ENCODE measurements at regions not wholly inside any gene's neighbourhood (a gene's known extent, or its start where the extent isn't known, plus 50 kb on each side); places are given as distances from the start of the nearest gene placed in this dataset.
"Not testable (repeated sequence)": the region's sequence is repeated elsewhere in the genome, so short reads cannot be mapped to it uniquely, and the experiment has no call there.

DNA sequence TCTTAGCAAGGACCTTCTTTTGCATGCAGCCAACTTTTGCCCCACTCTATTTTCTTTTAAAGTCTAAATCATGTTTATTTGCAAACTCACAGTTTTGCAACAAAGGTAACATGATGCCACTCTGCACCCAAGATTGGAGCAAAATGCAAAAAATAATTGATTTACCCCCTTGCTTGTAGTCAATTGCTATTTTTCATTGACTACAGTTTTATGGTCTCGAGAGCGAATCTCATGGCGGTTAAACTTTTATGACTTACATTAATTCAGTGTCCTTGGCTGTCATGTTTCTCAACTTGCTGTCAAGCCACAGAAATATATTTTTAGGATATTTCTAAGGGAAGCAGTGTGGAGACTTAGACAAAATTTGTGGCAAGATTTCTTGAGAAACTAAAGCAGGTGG, 110.0 kb upstream of the JCAD start:
- DNase-seq: no peak

DNA sequence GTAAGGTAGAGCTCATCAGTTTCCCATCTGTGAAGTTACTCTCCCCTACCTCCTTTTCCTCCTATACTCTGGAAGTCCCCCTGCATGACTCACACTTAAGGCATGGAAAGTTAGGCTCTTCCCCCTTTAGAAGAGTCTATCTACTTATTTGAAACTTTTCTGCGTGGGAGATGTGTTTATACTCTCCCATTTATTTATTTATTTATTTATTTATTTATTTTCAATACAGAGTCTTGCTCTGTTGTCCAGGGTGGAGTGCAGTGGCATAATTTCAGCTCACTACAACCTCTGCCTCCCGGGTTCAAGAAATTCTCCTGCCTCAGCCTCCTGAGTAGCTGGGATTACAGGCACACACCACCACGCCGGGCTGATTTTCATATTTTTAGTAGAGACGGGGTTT, 107.5 kb upstream of the JCAD start:
- DNase-seq: no peak

DNA sequence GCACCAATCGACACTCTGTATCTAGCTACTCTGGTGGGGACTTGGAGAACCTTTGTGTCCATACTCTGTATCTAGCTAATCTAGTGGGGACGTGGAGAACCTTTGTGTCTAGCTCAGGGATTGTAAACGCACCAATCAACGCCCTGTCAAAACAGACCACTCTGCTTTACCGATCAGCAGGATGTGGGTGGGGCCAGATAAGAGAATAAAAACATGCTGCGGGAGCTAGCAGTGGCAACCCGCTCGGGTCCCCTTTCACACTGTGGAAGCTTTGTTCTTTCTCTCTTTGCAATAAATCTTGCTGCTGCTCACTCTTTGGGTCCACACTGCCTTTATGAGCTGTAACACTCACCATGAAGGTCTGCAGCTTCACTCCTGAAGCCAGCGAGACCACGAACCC, 104.0 kb upstream of the JCAD start:
- not testable (repeated sequence) for DNase-seq

DNA sequence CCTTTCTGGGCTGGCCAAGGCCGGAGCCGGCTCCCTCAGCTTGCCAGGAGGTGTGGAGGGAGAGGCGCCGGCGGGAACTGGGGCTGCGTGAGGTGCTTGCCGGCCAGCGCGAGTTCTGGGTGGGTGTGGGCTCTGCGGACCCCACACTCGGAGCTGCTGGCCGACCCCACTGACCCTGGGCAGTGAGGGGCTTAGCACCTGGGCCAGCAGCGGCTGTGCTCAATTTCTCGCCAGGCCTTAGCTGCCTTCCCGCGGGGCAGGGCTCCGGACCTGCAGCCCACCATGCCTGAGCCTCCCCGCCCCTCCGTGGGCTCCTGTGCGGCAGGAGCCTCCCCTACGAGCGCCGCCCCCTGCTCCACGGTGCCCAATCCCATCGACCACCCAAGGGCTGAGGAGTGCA, 103.4 kb upstream of the JCAD start:
- not testable (repeated sequence) for DNase-seq

DNA sequence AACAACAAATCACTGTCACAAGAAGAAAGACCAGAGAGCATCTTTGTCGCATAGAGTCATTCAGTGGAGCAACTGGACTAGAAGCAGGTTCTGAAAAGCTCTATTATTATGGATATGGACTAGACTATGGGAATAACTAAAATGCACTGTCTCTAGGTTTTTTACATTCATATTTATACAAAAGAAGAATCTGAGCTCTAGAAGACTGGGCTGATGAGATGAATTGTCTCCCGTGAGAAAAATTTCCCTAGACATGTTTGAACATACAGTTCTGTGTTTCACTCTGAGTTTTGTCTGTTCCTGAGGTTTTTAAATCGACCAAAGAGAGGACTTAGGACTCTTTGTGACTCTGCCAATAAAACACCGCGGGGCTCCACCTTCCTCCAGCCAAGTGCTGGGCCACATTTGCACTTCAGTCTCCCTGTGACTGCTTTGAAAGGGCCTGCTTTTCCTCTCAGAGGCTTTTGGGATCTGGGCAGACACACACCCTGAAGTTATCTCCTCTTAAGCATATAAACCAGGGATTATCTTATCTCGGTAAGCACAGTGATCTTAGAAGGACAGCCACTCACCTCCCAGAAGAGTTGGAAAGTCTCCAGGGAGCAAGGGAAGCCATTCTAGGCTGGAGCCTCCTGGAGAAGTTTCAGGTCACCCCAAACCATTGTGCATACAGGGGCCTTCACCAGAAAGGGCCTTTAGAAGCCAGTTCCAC, 101.0 kb upstream of the JCAD start:
- no peak for DNase-seq

DNA sequence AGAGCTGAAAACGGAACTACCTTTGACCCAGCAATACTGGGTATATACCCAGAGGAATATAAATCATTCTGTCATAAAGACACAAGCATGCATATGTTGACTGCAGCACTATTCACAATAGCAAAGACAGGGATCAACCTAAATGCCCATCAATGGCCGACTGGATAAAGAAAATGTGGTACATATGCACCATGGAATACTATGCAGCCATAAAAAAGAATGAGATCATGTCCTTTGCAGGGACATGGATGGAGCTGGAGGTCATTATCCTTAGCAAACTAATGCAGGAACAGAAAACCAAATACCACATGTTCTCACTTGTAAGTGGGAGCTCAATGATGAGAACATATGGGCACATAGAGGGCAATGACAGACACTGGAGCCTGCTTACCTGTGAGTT, 100.2 kb upstream of the JCAD start:
- DNase-seq: not testable (repeated sequence)

DNA sequence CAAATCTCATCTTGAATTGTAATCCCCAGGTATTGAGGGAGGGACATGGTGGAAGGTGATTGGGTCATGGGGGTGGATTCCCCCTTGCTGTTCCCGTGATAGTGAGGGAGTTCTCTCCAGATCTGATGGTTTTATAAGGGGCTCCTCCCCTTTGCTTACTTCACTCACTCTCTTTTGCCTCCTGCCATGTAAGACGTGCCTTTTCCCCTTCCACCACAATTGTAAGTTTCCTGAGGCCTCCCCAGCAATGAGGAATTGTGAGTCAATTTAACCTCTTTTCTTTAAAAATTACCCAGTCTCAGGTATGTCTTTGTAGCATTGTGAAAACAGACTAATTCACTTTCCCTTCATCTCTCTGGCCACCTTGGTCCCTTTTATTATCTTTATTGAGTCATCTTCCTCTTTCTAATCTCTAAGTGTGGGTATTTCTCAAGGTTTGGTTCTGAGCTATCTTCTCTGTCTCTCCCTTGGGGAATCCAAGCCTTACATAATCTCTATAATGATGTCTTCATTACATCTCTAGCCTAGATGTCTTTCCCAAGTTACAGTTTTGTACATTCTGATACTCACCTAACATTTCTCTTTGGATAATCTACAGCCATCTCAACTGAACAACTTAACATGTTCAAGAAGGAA, 99.1 kb upstream of the JCAD start:
- no peak for DNase-seq

DNA sequence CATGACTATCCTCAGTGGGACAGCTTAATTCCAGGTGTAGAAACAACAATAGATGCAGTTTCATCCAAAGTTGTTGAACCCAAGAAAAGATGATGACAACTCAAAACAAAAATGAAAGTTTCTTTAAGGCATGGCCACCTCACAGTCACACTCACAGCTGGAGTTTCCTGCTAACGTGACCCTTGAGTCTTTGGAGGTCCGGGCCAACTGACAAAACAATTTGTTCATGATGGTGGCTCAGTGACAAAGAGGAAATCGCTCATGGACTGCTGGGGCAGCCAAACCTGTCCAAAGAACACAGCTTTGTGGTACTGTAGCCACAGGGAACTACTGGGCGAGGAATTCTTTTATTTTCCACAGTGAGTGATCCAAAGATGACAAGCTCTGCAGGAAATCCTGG, 96.0 kb upstream of the JCAD start:
- DNase-seq: no peak

DNA sequence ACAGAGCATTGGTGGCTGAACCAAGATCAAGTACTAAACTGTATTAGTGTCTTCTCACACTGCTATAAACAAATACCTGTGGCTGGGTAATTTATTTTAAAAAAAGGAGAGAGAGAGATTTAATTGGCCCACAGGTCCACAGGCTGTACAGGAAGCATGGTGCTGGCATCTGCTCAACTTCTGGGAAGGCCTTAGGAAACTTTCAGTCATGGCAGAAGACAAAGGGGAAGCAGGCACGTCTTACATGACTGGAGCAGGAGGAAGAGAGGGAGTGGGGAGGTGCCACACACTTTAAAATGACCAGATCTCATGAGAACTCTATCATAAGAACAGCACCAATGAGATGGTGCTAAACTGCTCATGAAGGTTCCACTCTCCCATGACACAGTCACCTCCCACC, 95.2 kb upstream of the JCAD start:
- DNase-seq: no peak

DNA sequence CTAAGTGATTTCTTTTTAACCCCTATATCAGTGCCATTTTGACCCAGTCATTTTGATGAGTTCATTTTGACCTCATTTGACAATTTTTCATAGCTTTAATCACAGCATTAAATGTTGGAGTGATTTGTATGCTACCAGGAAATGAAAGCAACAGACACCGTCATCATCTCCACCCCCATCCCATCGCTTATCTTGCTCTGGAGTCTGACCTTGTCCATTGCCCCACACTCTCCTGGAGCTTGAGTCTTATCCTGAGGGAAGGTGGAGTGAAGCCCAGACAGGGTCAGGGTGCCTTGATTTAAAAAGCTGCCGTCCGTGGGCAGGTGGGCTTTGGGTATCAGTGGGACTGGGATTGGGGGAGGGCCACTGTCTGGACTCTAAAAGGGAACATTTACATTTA, 94.7 kb upstream of the JCAD start:
- no peak for DNase-seq

DNA sequence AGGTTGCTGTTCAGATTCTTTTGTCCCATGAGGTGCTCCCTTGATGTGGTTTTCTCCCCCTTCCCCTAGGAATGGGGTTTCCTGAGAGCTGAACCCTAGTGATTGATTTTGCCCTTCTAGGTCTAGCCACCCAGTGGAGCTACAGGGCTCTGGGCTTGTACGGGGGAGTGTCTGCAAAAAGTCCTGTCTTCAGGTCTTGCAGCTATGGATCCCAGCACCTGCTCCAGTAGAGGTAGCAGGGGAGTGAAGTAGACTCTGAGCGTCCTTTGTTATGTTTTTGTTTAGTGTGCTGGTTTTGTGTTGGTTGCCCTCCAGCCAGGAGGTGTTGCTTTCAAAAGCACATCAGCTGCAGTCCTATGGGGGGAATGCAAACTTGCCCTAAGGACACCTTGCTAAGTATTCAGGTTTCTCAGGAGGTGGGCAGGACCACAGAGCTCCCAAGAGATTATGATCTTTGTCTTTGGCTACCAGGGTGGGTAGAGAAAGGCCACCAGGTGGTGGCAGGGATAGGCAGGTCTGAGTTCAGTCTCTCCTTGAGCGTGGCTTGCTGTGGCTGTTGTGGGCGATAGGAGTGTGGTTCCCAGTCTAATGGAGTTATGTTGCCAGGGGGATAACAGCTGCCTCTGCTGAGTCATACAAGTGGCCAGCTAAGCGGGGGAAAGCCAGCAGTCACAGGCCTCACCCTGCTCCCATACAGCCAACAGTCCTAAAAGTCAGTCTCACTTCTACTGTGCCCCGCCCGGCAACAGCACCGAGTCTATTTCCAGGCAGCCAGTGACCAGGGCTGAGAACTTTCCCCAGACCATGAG, 92.4 kb upstream of the JCAD start:
- DNase-seq: no peak

DNA sequence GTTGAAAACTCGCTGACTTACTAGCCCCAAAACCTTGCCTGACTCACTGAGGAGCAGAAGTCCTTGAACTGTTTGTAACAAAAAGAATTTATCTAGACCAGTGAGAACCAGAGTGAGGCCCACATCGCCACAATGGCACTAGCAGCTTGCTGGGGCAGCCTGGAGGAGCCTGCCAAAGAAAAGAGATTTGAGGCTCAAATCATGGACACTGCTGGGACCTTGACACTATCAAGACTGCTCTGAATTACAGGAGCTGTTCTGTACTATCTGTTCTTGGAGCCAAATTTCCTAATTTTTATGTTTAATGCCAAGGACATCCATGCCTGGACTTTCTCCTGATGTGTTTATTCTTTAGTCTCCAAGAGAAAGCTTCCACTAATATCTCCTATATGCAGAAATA, 82.0 kb upstream of the JCAD start:
- DNase-seq: no peak

DNA sequence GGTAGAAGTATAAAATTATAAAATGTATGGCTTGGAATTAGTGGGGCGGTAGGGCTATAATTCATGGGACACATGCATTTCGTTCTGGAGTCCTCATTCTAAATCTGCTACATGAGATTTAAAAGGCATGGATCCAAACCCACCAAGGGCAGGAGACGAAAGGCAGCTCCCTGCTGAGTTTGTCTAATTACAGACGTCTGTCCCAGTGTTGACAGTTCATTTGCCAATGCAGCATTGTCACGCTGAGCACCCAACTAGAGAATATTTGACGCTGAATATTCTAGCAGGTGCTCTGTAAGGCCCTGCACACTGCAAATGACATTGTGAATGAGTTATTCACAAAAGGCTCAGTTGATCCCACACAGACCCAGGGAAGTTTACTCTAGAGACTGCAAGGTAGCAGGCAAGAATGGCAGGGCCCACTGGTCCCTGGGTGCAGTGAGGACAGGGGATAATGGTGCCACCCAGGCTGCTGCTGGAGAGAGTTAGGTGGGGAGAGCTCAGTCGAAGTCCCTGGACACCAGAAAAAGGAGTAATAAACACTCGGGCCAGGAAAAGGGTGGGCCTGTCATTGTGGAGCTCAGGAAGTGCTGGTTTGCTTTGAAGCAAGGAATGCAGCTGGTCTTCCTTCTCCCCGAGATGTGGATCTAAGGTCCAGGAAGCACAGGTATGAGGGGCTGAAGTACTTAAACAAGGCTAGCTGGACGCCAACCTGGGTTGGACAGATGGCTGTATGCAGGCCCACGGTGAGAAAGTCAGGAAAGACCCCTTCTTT, 75.0 kb upstream of the JCAD start:
- no peak for DNase-seq

DNA sequence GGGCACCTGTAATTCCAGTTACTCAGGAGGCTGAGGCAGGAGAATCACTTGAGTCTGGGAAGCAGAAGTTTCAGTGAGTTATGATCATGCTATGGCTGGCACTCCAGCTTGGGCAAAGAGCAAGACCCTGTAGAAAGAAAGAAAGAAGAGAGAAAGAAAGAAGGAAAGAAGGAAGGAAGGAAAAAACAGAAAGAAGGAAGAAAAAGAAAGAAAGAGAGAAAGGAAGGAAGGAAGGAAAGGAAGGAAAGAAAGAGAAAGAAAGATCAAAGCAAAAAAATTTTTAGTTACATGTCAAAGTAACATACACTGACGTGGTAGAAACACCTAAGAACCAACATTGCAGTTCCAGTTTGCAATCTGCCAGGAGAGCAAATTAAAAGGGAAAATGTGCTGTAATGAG, 73.8 kb upstream of the JCAD start:
- DNase-seq: no peak

DNA sequence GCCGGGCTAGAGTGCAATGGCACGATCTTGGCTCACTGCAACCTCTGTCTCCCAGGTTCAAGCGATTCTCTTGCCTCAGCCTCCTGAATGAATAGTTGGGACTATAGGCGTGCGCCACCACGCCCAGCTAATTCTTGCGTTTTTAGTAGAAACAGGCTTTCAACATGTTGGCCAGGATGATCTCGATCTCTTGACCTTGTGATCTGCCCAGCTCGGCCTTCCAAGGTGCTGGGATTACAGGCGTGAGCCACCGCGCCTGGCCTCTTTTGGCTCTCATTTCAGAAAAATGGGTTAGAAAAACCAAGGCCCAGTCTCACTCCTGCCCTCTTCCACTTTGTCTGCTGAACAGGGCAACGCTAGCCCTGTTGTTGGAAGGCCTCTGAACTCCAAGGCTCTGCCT, 72.0 kb upstream of the JCAD start:
- not testable (repeated sequence) for DNase-seq

DNA sequence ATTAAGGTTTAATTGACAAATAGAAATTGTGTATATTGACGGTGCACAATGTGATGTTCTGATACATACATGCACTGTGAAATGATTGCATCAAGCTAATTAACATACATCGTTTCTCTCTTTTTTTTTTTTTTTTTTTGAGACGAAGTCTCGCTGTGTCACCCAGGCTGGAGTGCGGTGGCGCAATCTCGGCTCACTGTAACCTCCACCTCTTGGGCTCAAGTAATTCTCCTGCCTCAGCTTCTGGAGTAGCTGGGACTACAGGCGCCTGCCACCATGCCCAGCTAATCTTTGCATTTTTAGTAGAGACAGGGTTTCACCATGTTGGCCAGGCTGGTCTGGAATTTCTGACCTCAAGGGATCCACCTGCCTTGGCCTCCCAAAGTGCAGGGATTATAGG, 69.9 kb upstream of the JCAD start:
- DNase-seq: not testable (repeated sequence)

DNA sequence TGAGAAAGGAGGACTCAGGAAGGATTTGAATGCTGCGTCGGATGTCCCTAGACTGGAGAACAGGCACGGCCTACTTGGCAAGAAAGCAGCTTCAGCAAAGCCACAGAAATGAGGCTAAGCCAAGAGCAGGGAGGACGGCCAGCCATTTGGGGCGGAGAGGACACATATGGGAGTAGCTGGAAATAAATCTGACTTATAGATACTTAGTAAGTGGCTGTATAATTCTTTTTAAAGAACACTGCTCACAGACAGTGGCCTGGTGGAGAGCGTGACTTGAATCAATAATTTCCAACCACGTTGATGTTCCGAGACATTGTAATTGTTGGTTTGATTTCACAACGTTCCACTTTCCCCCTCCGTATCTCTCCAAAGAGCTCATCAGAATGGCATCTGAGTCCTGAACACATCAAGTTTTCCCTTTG, 67.7 kb upstream of the JCAD start:
- DNase-seq: no peak

DNA sequence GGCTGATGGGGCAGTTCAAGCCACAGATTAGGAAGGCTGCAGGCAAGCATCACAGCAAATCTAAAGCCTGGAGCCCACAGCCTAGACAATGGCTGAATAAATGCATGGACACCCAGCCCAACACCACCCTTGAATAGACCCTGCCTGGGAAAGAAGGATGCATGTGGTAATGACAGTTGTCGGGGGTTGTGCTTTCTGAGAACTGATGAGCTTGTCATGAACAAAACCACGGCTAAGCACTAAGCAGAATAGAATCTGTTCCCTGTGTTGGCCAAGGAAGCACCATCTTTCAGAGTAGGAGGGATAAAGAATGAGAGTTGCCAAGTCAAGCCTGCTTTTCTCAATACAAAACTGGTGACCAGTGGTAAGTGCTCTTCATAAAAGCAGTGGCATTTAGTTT, 66.1 kb upstream of the JCAD start:
- no peak for DNase-seq

DNA sequence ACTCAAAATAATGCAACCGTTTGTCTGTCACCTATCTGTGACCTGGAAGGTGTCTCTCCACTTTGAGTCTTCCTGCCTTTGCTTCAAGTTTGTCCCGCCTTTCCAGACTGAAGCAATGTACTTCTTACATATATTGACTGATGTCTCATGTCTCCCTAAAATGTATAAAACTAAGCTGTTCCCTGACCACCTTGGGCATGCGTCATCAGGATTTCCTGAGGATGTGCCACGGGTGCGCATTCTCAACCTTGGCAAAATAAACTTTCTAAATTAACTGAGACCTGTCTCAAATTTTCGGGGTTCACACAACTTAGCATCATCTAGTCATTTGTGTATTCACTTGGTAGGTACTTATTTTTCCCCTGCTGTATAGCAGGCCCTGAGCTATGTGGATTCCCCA, 65.3 kb upstream of the JCAD start:
- DNase-seq: no peak

DNA sequence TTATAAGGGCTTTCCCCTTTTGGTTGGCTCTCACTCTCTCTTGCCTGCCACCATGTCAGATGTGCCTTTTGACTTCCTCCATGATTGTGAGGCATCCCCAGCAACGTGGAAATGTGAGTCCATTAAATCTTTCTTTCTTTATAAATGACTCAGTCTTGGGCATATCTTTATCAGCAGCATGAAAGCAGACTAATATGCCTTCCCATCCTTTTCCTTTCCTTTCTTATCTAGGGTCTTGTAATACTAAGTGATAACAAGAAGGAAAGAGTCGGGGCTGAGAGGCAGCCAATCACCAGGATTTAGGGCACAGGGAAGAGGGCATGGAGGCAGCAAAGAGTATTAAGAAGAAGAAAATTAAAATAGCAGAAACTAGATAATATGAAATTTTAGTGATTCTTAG, 62.0 kb upstream of the JCAD start:
- no peak for DNase-seq

DNA sequence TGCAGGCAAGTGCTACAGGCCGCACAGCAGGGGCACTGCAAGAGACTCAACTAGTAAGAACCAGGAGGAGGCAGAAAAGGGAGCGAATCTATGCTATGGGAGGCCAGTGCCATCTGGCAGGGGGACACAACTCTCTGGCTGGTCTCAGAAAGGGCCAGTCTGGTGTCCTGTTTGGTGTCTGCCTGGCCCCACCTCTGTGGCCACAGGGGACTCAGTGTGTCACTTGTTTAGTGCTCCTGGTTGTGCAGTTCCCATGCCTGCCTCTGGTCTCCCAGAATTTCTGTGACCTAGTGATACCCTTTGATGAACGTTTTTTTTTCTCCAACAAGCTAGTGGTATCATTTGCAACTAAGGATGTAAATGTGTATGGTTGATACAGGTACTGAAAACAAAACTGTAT, 59.2 kb upstream of the JCAD start:
- no peak for DNase-seq

DNA sequence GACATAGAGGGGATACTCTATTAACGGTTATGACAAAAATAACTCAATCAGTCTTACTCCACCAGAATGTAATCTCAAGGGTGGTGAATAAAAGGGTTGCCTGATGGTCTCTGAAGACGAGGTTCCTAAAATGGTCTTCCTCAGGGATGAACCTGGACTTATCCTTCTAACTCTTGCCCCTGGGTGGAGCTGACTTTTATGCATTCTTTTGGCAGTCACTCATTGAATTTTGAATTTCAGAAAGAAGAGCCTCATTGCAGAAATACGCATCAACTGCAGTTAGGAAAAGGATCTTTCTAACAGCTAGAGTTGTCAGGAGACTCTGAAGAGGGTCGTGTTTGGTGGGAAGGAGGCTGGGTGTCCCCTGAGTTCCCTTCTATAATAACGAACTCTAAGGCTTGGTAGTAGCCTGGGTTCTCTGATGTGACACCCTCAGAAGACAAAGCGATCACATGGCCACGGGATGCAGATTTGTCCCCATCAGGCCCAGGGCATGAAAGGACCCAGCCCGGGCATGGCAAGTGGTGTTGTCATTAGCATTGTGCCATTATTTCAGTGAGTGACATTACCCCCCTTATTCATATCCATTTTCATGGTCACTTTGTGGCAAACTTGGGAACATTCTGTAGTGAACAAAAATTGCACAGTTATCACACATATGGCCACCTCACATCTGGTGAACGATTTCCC, 58.6 kb upstream of the JCAD start:
- no peak for DNase-seq

DNA sequence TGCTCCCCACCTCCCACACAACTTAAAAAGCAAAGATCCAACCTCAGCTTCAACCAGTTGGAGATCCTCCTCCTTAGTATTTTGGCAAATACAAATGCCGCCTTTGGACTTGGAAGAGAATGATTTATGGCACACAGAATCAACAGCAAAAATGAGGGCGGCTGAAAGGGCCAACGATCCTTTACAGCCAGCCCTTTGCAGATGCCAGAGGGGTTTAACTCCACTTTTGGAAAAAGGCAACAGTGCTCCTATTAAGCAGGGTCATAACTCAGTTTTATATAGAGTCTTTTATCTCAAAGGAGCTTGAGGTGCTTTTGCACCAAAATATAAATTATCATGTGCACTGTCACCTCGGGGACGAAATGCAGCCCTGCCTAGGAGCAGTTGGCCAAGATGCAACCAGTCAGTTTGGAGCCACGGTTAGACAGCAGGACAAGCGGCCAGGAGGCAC, 56.7 kb upstream of the JCAD start:
- DNase-seq: no peak
